Stimulated activated naive CD8-positive, alpha-beta T cell treated with anti-CD3 and anti-CD28 coated beads, Interleukin-15, Interleukin-2, amounts not matched to agents 100 ng/mL and 50 ng/mL, for 24 hours (primary cell): ENCODE measurements at regions not wholly inside any gene's neighbourhood (a gene's known extent, or its start where the extent isn't known, plus 50 kb on each side); places are given as distances from the start of the nearest gene placed in this dataset.
"Not testable (repeated sequence)": the region's sequence is repeated elsewhere in the genome, so short reads cannot be mapped to it uniquely, and the experiment has no call there.

Source experiments
- H3K27ac Mint-ChIP-seq: one replicate; pipeline ENCODE4 v1.8.0; 2021; ENCODE audit warnings: mild to moderate bottlenecking, mixed read lengths
- H3K27me3 Mint-ChIP-seq: one replicate; pipeline ENCODE4 v1.8.0; 2021; ENCODE audit warnings: mixed read lengths
- H3K36me3 Mint-ChIP-seq: one replicate; pipeline ENCODE4 v1.8.0; 2021; ENCODE audit warnings: low read depth, mixed read lengths
- H3K4me1 Mint-ChIP-seq: one replicate; pipeline ENCODE4 v1.8.0; 2021; ENCODE audit warnings: low read depth, mixed read lengths
- H3K4me3 Mint-ChIP-seq: one replicate; pipeline ENCODE4 v1.8.0; 2021; ENCODE audit warnings: mild to moderate bottlenecking, mixed read lengths
- H3K9me3 Mint-ChIP-seq: one replicate; pipeline ENCODE4 v1.8.0; 2021; ENCODE audit warnings: mixed read lengths

DNA sequence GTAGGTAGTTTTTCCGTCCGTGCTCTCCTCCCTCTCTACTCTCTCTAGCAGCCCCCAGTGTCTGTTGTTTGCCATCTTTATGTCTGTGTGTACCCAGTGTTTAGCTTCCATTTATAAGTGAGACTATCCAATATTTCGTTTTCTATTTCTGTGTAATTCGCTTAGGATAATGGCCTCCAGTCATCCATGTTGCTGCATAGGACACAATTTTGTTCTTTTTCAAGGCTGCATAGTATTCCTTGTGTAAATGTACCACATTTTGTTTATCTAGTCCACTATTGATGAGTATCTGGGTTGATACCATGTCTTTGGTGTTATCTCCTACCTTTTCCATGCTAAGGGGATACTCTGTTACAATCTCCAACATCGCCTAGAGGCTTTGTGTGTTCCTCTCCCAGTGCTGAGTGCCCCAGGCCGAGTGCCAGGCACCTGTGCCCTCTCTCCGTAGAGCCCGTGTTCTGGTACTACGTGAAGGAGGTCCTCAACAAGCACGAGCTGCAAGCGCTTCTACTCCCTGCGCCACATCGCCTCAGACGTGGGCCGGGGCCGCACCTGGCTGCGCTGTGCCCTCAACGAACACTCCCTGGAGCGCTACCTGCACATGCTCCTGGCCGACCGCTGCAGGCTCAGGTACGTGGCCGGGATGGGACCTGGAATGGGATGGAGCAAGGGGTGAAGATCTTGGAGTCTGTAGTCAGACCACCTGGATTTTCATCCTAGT lies 51.0 kb downstream of the NPIPB11 start:
- H3K27me3 Mint-ChIP-seq, H3K4me1 Mint-ChIP-seq, H3K27ac Mint-ChIP-seq, H3K36me3 Mint-ChIP-seq, H3K4me3 Mint-ChIP-seq, H3K9me3 Mint-ChIP-seq: not testable (repeated sequence)

GRCh38 chr16:29354449-29354848 lies 52.1 kb downstream of the NPIPB11 start:
- H3K9me3 Mint-ChIP-seq, H3K27ac Mint-ChIP-seq: not testable (repeated sequence)

DNA sequence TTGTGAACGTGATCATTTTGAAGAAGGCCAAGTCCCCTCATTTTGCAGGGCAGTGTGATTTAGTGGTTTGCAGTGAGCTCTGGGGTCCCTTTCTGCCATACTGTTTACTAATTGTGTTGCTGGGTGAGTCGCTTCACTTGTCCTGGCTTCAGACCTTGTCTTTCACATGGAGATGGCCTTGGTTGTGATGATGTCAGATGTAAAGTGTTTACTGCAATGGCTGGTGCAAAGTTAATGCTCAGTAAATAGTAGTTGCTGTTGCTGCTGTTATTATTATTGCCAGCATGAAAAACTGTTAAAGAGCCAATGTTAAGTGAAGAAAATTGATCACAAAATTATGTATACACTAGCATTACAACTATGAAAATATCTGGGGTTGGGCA lies 53.9 kb downstream of the NPIPB11 start:
- H3K36me3 Mint-ChIP-seq, H3K9me3 Mint-ChIP-seq, H3K27me3 Mint-ChIP-seq, H3K4me1 Mint-ChIP-seq, H3K4me3 Mint-ChIP-seq, H3K27ac Mint-ChIP-seq: not testable (repeated sequence)

More at GRCh38 chr16:29354449-29354848, 52.1 kb downstream of the NPIPB11 start:
- not testable (repeated sequence) for H3K4me1 Mint-ChIP-seq, H3K27me3 Mint-ChIP-seq, H3K36me3 Mint-ChIP-seq, H3K4me3 Mint-ChIP-seq

DNA sequence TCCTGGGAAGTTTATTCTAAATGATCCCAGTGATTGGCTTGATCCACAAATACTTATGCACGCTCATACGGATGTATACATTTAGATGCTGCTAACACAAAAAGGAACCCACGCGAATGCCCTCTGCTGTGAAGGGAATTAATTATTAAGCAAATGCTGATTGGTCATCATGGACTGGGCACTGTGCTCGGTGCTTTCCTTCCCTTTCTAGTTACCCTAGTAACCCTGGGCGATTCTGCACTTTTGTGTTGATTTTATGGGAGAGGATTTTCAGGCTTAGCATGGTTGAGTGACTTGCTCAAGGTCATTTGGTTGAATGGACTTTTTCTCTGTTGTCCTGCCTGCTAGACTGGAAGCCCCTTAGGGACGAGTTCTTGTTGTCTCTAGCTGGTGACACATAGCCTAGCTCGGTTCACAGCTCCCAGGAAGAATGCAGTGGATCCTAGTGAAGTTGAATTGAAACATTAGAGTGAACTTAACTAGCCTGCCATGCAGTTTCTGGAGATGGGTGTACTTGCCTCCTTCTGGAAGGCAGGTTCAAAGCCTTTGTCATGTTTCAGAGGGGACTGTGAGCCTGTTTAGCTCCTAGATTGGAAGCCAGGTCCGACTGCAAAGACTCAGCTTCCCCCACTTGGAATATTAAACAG lies 54.4 kb downstream of the NPIPB11 start:
- not testable (repeated sequence) for H3K9me3 Mint-ChIP-seq, H3K27me3 Mint-ChIP-seq, H3K36me3 Mint-ChIP-seq, H3K4me3 Mint-ChIP-seq, H3K27ac Mint-ChIP-seq, H3K4me1 Mint-ChIP-seq

DNA sequence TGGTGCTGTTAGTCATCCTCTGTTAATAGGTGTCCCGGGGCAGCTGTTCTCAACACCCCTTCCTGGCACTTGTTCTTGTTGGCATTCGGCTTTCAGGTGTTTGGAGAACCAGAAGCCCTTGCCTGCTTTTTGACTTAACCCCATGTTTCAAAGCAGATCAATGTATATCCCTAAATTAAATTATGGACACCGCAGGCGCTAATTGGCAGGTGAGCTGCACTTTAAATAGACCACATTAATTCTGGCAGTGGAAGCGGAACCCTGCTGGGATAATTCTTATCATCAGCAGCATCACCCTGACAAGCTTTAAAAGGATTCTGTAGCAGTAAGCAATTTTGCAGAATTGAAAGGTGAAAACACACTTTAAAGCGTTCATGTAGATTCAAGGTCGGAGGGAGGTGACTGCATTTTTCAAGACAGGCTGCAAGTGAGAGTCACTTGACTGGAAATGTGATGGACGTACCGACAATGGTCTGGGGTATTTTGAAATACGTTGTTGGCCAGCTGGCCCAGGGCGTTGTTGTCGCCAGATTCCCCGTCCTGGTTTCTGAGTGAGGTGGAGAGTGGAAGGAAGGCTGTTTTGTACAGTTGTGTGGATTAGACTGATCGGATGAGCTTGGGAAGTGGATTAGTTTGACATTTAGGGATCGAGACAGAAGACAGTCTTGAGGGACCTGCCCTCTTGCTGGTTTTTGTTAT lies 55.1 kb downstream of the NPIPB11 start:
- H3K4me3 Mint-ChIP-seq, H3K27ac Mint-ChIP-seq, H3K9me3 Mint-ChIP-seq, H3K4me1 Mint-ChIP-seq, H3K36me3 Mint-ChIP-seq, H3K27me3 Mint-ChIP-seq: not testable (repeated sequence)

DNA sequence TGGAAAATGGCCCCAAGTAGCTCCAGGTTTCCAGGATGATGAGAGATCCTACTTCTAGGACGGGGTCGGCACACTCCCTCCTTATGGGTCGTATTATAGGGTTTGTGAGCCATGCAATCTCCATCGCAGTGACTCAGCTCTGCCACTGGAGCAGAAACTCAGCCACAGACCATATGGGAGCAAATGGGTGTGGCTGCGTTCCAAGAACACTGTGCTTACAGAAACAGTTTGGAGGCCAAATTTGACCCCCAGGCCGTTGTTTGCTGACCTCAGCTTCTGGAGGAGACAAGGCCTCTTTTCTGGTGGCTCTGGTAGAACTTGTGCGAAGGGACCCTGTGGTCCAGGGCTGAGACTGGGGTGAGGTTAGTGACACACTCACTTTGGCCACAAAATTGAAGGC lies 56.5 kb downstream of the NPIPB11 start:
- H3K27me3 Mint-ChIP-seq, H3K9me3 Mint-ChIP-seq, H3K4me1 Mint-ChIP-seq, H3K36me3 Mint-ChIP-seq, H3K4me3 Mint-ChIP-seq: not testable (repeated sequence)
- H3K27ac Mint-ChIP-seq: peak overlapping the region; percentile 36

- not testable (repeated sequence) for H3K27ac Mint-ChIP-seq, H3K27me3 Mint-ChIP-seq, H3K4me3 Mint-ChIP-seq, H3K36me3 Mint-ChIP-seq, H3K4me1 Mint-ChIP-seq, H3K9me3 Mint-ChIP-seq
These were observed 57.8 kb downstream of the NPIPB11 start for GRCh38 chr16:29348748-29349147.

- H3K4me1 Mint-ChIP-seq, H3K27ac Mint-ChIP-seq, H3K9me3 Mint-ChIP-seq, H3K36me3 Mint-ChIP-seq, H3K27me3 Mint-ChIP-seq, H3K4me3 Mint-ChIP-seq: not testable (repeated sequence)
These were observed 58.3 kb downstream of the NPIPB11 start for GRCh38 chr16:29348123-29348690.

DNA sequence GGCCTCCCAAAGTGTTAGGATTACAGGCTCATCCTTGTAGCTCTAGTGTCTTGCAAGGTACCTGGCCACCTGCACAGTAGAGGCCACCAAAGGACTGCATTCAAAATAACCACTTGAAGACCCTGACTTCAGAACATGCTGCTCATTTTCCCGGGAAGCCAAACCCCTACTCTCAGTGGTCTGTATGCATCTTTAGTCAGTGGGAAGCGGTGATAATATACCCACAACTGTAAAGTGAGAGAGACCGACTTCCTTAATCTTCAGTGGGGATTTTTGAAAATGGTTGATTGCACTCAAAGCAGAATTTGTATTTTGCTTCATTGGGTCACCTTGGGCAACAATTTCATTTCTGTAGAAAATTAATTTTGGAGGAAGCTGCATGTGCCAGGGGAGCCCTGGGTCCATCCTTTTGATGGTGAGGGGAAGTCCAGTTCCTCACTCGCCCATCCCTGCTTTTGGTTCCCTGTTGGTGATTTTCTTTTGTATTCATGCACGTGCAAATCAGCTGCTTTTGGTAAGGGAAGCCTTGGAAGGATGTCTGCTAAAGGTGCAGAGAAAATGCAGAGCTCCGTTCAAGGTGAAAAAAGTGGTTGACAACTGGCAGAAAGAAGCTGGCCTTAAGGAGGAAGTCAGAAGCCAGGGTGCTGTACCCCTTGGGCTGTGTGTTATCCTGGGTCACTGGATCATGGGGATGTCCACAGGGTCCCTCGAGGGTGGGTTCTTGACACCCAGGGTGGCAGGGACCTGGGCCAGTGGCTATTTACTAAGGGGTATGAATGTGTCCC lies 59.5 kb downstream of the NPIPB11 start:
- H3K27ac Mint-ChIP-seq, H3K27me3 Mint-ChIP-seq, H3K4me3 Mint-ChIP-seq, H3K9me3 Mint-ChIP-seq, H3K36me3 Mint-ChIP-seq, H3K4me1 Mint-ChIP-seq: not testable (repeated sequence)

DNA sequence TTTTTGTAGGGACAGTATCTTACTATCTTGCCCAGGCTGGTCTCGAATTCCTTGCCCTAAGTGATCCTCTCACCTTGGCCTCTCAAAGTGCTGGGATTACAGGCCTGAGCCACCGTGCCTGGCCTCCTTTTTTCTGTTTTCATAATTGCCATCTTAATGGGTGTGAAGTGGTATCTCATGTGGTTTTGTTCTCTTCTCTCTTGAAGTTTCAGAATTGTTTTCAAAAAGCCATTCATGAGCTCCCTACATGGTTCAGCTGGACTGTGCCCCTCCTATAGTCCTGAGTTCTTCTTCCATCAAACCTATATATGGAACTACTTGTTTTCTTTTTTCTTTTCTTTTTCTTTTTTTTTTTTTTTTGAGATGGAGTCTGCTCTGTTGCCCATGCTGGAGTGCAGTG lies 60.3 kb downstream of the NPIPB11 start:
- H3K4me1 Mint-ChIP-seq, H3K27me3 Mint-ChIP-seq, H3K4me3 Mint-ChIP-seq, H3K27ac Mint-ChIP-seq, H3K9me3 Mint-ChIP-seq, H3K36me3 Mint-ChIP-seq: not testable (repeated sequence)

DNA sequence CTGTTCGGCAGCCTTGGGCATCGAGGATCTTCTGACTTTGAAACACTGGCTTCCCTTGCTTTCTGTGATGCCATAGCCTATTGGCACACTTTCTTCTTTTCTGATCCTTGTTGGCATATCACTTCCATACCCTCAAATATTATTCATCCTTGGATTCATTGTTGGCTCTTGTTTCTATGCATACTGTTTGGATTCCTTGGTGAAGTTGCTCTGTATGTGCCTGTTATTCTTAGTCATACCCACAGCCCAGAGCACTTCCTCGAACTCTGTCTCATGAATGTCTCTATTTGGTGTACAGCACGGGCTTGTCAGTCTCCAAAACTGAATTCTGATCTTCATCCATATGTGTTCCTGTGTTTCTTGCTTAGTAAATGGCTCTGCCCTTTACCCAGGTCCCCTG lies 63.6 kb downstream of the NPIPB11 start:
- H3K27me3 Mint-ChIP-seq, H3K4me1 Mint-ChIP-seq, H3K27ac Mint-ChIP-seq, H3K36me3 Mint-ChIP-seq, H3K4me3 Mint-ChIP-seq, H3K9me3 Mint-ChIP-seq: not testable (repeated sequence)

DNA sequence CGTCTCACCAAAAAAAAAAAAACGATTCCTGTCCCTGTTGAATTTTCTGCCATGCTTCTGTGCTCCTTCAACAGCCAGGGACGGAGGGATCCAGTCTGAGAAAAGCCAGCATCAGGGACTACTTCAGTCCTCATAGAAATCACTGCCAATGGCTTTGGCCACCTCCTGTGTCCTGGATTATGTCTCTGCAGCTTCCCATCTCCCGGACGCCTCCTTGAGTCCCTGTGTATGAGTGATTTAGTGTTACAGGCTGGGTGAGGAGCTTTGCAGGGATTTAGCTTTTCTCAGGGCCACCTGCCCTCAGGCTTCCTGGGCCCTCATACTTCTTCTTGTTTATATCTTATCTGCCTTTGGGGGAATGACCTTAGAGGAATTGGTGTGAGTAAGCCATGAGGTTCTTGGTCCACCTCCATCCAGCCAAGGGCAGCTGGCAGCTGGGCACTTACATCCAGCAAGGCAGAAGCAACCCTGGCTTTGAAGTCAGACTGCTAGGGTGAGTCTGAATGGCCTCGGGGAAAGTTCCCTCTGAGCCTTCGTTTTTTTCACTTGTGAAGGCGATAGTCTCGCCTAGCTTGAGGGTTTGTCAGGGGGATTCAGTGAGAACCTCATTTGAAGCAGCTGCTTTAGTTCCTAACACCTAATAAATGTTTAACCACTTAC lies 65.6 kb downstream of the NPIPB11 start:
- not testable (repeated sequence) for H3K27me3 Mint-ChIP-seq, H3K9me3 Mint-ChIP-seq, H3K4me3 Mint-ChIP-seq, H3K36me3 Mint-ChIP-seq, H3K4me1 Mint-ChIP-seq, H3K27ac Mint-ChIP-seq

DNA sequence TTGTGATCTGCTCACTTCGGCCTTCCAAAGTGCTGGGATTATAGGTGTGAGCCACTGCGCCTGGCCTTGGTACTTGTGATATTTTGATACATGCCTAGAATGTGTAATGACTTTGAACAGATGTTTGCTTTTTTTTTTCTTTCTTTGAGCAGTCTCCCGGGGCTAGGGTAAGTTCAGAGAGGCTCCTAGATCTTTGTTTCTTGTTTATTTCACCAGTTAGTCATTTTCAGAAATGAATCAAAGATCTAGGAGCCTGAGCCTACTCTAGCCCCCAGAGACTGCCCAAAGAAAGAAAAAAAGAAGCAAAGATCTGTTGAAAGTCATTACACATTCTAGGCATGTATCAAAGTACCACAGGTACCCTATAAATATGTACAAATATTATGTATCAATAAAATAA lies 66.3 kb downstream of the NPIPB11 start:
- H3K4me3 Mint-ChIP-seq, H3K27ac Mint-ChIP-seq, H3K27me3 Mint-ChIP-seq, H3K36me3 Mint-ChIP-seq, H3K9me3 Mint-ChIP-seq: not testable (repeated sequence)
- peaks cover 12% of the 10 kb centered on the region for H3K4me1 Mint-ChIP-seq

- not testable (repeated sequence) for H3K4me3 Mint-ChIP-seq, H3K27me3 Mint-ChIP-seq, H3K27ac Mint-ChIP-seq, H3K36me3 Mint-ChIP-seq, H3K9me3 Mint-ChIP-seq
- peaks cover 17% of the 10 kb centered on the region for H3K4me1 Mint-ChIP-seq
These were observed 67.5 kb downstream of the NPIPB11 start for GRCh38 chr16:29338821-29339700.
